ENCODE measurements at regions not wholly inside any gene's neighbourhood (a gene's known extent, or its start where the extent isn't known, plus 50 kb on each side); places are given as distances from the start of the nearest gene placed in this dataset.
"Not testable (repeated sequence)": the region's sequence is repeated elsewhere in the genome, so short reads cannot be mapped to it uniquely, and the experiment has no call there.

DNA sequence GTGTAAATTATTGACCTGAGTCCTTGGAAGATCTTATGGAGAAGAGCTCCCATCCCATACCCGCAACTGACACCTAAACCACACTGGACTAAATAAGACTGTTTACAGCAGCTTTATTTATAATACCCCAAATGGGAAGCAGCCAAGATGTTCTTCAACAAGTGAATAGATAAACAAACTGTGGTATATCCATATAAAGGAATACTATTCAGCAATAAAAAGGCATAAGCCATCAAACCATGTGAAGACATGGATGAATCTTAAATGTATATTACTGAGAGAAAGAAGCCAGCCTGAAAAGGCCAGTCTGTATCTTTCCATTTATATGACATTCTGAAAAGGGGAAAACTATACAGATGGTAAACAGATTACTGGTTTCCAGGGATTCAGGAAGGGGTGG lies 212.7 kb downstream of the TPBG start:
- no peak for DNase-seq (ENCODE audit: low read depth in 2 of 2)

DNA sequence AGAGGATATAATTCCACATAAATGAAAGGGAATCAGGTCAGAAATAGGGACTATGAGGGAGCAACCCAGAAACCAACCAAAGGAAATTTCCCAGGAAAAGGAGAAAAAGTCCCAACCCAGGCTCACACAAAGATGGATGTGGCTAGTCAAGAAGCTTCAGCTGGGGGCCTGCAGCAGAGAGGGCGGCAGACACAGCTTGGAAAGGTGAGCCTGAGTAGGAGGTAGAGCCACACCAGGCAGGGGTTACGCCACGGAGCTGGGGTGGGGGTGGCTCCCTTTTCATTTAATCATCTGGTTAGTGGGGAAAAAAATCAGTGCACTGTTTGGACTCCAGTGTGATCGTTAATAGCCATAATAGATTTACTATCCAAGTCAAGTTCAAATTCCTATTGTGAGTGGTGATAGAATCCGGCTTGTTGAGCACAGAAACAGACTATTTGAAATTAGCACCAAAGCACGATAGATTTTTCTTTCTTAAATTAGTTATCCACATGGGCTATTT lies 220.6 kb downstream of the TPBG start:
- DNase-seq (ENCODE audit: low read depth in 2 of 2), result no peak

DNA sequence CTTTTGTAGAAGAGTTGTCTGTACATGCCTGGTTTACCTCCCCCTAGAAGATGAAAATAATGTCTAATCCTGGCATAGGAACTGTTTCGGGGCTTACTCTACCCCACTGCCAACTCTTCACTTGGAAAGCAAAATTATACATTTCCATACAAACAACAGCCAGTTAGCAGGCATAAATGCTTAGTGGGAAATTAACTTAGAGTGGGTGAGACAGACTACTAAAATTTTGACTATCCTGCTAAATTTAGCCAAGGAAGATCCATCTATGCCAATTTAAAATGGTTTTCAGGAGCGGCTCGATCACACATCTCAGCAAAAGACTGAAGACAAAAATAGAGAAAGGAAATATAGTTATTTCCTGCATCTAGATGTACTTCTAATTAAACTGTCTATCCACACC lies 221.2 kb downstream of the TPBG start:
- DNase-seq (ENCODE audit: low read depth in 2 of 2), result no peak

DNA sequence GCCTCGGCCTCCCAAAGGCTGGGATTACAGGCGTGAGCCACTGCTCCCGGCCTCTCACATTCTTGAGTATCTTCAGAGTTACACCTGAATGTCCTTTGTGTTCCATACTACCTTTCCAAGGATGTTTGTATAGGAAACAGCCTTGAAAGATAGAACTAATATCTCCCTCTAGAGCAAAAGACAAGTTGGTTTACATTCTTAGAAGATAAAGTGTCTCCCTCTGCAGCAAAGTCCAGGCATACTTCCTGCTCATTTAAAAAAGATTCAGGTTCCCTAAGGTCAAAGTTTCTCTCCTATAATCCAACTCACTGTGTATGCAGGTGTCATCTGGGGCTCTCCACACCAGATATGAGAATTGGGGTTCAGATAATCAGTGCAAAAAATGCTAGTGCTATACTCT lies 224.4 kb downstream of the TPBG start:
- DNase-seq (ENCODE audit: low read depth in 2 of 2), result no peak

DNA sequence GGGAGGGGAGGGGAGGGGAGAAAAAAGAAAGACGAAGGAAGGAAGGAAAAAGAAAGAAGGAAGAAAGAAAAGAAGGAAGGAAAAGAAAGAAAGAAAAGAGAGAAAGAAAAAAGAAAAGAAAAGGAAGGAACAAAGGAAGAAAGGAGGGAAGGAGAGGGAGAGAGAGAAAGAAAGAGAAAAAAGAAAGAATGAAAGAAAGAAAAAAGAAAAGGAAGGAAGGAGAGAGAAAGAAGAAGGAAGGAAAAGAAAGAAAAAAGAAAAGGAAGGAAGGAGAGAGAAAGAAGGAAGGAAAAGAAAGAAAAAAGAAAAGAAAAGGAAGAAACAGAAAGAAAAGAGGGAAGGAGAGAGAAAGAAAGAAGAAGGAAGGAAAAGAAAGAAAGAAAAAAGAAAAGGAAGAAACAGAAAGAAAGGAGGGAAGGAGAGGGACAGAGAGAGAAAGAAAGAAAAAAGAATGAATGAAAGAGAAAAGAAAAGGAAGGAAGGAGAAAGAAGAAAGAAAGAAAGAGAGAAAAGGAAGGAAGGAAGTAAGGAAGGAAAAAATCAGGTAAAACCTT lies 225.3 kb downstream of the TPBG start:
- DNase-seq (ENCODE audit: low read depth in 2 of 2), result no peak

- DNase-seq (ENCODE audit: low read depth in 2 of 2), result peak; percentile 73 to 76
These were observed 226.0 kb downstream of the TPBG start for GRCh38 chr6:82589509-82590206.

GRCh38 chr6:82597201-82597600 lies 233.6 kb downstream of the TPBG start:
- no peak for DNase-seq (ENCODE audit: low read depth in 2 of 2)

DNA sequence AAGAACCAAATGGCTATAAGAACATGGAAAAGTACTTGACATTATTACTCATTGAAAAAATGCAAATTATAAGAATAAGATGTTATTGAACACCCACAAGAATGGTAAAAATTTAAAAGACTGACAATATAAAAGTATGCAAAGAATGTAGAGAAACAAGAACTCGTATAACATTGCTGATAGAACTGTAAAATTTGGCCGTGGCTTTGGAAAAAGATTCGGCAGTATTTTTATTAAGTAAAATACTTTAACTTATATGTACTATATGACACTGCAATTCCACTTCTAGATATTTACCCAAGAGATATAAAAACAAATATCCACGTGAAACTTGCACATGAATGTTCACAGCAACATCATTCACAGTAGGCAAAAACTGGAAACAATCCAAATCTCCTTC lies 239.2 kb downstream of the TPBG start:
- DNase-seq (ENCODE audit: low read depth in 2 of 2), result no peak

- no peak for DNase-seq (ENCODE audit: low read depth in 2 of 2)
These were observed 240.3 kb downstream of the TPBG start for GRCh38 chr6:82603871-82604270.

GRCh38 chr6:82607998-82608725 lies 244.5 kb downstream of the TPBG start:
- DNase-seq (ENCODE audit: low read depth in 2 of 2), result no peak

DNA sequence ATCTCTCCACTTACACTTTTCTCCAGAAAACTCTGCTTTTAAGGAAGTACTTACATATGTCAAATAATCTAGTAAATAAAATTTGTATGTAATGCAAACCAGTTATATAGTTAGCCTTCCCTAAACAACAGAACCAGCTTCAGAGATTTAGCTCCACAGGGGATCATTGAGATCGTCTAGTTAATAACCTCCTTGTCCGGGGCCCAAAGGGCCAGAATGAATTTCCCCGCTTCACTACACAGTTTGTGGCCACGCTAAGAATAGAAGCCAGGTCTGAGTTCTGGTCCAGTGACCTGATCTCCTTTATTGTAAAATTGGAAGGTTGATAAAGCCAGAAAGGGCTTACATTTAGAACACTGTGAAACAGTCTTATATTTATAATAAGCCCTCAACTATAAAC lies 245.2 kb downstream of the TPBG start:
- DNase-seq (ENCODE audit: low read depth in 2 of 2), result no peak

- DNase-seq (ENCODE audit: low read depth in 2 of 2), result no peak
These were observed 248.1 kb downstream of the TPBG start for GRCh38 chr6:82611751-82612150.

DNA sequence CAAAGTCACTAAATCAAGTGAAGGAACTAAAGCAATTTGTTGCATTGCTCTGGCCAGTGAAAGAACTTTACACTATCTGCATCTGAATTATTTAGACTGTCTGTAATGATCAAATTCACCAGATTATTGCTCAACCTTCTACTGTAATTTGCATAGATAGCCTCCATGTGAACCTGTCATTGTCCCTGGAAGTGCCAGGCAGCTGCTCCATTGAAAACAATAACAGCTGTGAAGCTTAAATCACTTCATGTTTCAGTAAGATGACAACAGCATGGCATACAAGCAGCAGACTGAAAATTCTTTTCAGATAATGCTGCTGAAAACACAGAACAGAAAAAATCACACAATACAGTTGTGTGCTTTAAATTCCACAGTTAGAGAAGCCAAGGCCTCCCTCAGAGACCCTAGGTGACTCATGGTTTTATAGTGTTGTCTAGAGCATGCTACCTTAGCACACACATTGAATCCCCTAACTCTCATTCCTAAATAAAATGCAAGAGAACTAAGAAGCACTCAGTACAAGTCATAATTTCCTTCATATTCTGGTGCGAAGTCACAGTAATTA lies 248.9 kb downstream of the TPBG start:
- no peak for DNase-seq (ENCODE audit: low read depth in 2 of 2)

- no peak for DNase-seq (ENCODE audit: low read depth in 2 of 2)
These were observed 250.9 kb downstream of the TPBG start for GRCh38 chr6:82614518-82614917.

DNA sequence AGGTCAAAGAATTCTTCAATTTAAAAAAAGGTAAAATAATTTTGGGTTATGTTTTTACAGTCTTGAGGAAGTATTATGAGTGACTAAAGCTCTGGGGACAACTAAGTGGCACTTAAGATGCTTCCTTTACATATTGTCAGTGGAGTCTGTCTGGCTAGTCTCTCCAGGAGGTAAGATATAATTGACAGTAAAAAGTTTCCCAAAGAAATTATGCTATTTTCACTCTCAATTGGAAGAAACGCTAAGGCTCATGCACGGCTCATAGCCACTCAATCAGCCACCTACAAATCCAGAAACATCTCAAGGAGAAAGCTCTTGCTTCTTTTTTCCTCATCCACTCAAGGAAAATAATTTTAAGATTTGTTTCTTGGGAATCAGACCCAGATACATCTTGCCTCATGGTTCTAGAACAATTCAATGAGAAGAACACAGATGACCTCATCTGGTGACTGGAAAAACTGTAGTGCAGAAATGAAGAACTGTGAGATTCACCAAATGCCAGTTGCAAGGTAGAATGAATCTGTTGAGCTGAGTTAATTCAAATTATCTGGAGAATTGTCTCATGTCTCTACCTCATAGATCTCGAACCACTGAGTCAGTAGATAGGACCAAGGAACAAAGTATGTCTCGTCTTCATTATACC lies 252.9 kb downstream of the TPBG start:
- no peak for DNase-seq (ENCODE audit: low read depth in 2 of 2)

DNA sequence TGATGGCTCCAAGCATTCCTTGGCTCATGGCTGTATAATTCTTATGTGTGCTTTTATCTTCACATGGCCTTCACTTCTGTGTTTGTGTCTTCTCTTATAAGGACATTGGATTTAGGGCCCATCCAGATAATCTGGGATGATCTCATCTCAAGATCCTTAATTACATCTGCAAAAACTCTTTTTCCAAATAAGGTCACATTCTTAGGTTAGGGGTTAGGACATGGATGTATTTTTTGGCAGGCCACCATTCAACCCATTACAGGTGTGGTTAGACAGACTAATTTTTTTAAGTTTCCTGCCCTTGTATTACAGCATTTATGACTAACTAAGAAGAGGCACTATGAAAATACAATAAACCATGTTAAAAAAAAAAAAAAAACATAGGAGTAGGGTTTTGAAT lies 254.0 kb downstream of the TPBG start:
- DNase-seq (ENCODE audit: low read depth in 2 of 2), result no peak

DNA sequence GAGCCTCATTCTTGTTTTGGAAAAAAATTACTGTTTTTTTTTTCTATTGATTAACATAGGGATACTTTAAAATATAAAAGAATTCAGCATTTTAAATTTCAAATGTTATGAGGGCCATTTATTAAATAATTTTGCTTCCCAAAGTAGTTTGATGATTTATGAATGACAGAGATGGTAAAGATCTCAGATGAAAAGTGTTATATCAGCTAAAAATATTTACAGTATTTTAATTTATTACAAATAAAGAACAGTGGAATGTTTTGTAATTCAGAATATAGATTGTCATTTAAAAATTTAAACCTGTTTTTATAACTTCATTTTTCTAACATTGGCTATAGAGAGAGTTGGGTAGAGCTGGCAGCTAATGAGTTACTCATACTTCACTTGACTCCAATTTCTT lies 256.0 kb downstream of the TPBG start:
- DNase-seq (ENCODE audit: low read depth in 2 of 2), result no peak

- DNase-seq (ENCODE audit: low read depth in 2 of 2), result no peak
These were observed 258.8 kb downstream of the TPBG start for GRCh38 chr6:82622461-82622860.

- DNase-seq (ENCODE audit: low read depth in 2 of 2), result no peak
These were observed 260.6 kb downstream of the TPBG start for GRCh38 chr6:82624251-82624650.

- DNase-seq (ENCODE audit: low read depth in 2 of 2), result not testable (repeated sequence)
These were observed 263.3 kb downstream of the TPBG start for GRCh38 chr6:82626946-82627345.

DNA sequence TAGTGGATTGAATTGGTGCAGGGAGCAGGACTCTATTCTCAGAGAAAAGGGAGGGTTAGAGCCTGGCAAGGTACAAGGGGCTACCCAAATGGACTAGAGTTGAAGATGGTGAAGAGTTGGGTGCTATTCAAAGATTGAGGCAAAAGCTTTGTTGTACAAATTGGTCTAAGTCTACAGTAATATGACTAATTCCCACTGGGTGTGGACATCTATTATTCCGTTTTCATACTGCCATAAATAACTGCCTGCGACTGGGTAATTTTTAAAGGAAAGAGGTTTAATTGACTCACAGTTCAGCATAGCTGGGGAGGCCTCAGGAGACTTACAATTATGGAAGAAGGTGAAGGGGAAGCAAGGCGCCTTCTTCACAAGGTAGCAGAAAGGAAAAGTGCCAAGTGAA lies 266.3 kb downstream of the TPBG start:
- DNase-seq (ENCODE audit: low read depth in 2 of 2), result no peak

DNA sequence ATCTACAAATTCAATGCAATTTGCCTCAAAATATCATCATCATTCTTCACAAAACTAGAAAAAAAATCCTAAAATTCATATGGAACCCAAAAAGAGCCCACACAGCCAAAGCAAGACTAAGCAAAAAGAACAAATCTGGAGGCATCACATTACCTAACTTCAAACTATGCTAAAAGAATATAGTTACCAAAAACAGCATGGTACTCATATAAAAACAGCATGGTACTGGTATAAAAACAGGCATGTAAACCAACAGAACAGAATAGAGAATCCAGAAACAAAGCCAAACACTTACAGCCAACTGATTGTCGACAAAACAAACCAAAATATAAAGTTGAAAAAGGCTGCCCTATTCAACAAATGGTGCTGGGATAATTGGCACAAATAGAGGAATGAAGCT lies 278.1 kb downstream of the TPBG start:
- DNase-seq (ENCODE audit: low read depth in 2 of 2), result no peak
